ENCODE measurements at regions not wholly inside any gene's neighbourhood (a gene's known extent, or its start where the extent isn't known, plus 50 kb on each side); places are given as distances from the start of the nearest gene placed in this dataset.
A peak's percentile ranks its signal among the peaks of the same experiment; 100 is the strongest.

- intact Hi-C loops (cut with micrococcal nuclease; ENCODE audit: unreplicated experiment) = no loop called here
- TF ChIP-seq NRL (CRISPR knock-in tag; IDR thresholded peaks at IDR 0.05; ENCODE audit: borderline replicate concordance) = no peak
- TF ChIP-seq PAXIP1 (CRISPR knock-in tag; conservative IDR thresholded peaks at IDR 0.05) = 0 out of 2 replicates have a peak, but pooled peaks have one; percentile 14
- no peak for TF ChIP-seq ZNF883 (CRISPR knock-in tag; IDR thresholded peaks at IDR 0.05; ENCODE audit: not compliant biosample characterization)
- TF ChIP-seq CREM (IDR thresholded peaks at IDR 0.05) = peak; percentile 27; the same call in 1 of the 2 replicates
- no peak for TF ChIP-seq CREM (CRISPR knock-in tag; IDR thresholded peaks at IDR 0.05)
- no peak for TF ChIP-seq TEAD3 (CRISPR knock-in tag; optimal IDR thresholded peaks at IDR 0.05; ENCODE audit: borderline replicate concordance)
- TF ChIP-seq EHMT2 (IDR thresholded peaks at IDR 0.05; ENCODE audit: borderline replicate concordance, low read depth, low read length) = no peak
- no peak for TF ChIP-seq ZNF570 (CRISPR knock-in tag; IDR thresholded peaks at IDR 0.05; ENCODE audit: borderline replicate concordance)
- no peak for TF ChIP-seq KDM5A (IDR thresholded peaks at IDR 0.05; ENCODE audit: borderline replicate concordance, low read length)
- TF ChIP-seq PBX3 (CRISPR knock-in tag; IDR thresholded peaks at IDR 0.05; ENCODE audit: borderline replicate concordance) = no peak
- TF ChIP-seq PRDM15 (CRISPR knock-in tag; IDR thresholded peaks at IDR 0.05) = no peak
- no peak for TF ChIP-seq ZNF616 (CRISPR knock-in tag; IDR thresholded peaks at IDR 0.05; ENCODE audit: low read depth)
Measured at GRCh38 chr6:27076116-27076515, 171.4 kb upstream of the PRSS16 start.

More at GRCh38 chr6:27076116-27076515, 171.4 kb upstream of the PRSS16 start:
- FAIRE-seq (no peak), ATAC-seq (no peak), DNase-seq (ENCODE audit: low spot score) (no peak)
- in situ Hi-C loops (cut with HindIII; ENCODE audit: extremely low pct_ligation_motif_present, low pct_unique_long_range_greater_than_20kb) = loop anchor here (5.0 kb wide), 1 partner anchor 464 kb away; no protein-coding TSS in a partner anchor
- Histone ChIP-seq H3K9ac (ENCODE audit: insufficient read depth, low read depth, low read length) (no peak overlapping the region), H3K27ac (ENCODE audit: extremely low read length, insufficient read depth, low read length) (no peak overlapping the region), H2AFZ (ENCODE audit: low read length) (no peak overlapping the region), H3K79me2 (ENCODE audit: insufficient read depth, low read length) (no peaks in the 10 kb centered on the region), H4K20me1 (ENCODE audit: insufficient read depth, low read length) (no peaks in the 10 kb centered on the region), H3K27me3 (ENCODE audit: control insufficient read depth in 1 of 2, insufficient read depth in 2 of 2, low read length in 2 of 2) (no peaks in the 10 kb centered on the region), H3K4me2 (ENCODE audit: low read depth, low read length) (peak overlapping the region; percentile 27), H3K9me3 (ENCODE audit: low read length) (no peaks in the 10 kb centered on the region), H3K4me3 (replicated peaks in 1 of 3; ENCODE audit: insufficient read depth in 1 of 3, low read depth in 2 of 3, low read length in 3 of 3) (no peak overlapping the region), H3K4me1 (ENCODE audit: insufficient read depth, low read length) (peaks cover 22% of the 10 kb centered on the region), H3K36me3 (replicated peaks in 1 of 2; ENCODE audit: control insufficient read depth in 1 of 2, insufficient read depth in 2 of 2, low read length in 2 of 2) (no peaks in the 10 kb centered on the region)
- 18% methylated on average over 1 of the region's 1 CpG for WGBS (ENCODE audit: low lambda C conversion rate)
- no TSS peak for BruUV-seq (replicated peaks)
- ChIA-PET CTCF (ENCODE audit: low intra/inter-chr PET ratio, low total read pairs) (no interaction called here), POLR2A (no interaction called here)

All from HepG2 (cell line).